Urothelium cell line (cell line): ENCODE measurements at regions not wholly inside any gene's neighbourhood (a gene's known extent, or its start where the extent isn't known, plus 50 kb on each side); places are given as distances from the start of the nearest gene placed in this dataset.

Source experiments
- DNase-seq: peaks from one replicate; pipeline ENCODE4 v3.0.0; 2011; ENCODE audit warnings: low spot score, mixed read lengths
- FAIRE-seq: peaks from 2 replicates; lab custom pipeline; 2011; peaks lifted over from hg19 to GRCh38; lab: Jason Lieb, UNC

DNA sequence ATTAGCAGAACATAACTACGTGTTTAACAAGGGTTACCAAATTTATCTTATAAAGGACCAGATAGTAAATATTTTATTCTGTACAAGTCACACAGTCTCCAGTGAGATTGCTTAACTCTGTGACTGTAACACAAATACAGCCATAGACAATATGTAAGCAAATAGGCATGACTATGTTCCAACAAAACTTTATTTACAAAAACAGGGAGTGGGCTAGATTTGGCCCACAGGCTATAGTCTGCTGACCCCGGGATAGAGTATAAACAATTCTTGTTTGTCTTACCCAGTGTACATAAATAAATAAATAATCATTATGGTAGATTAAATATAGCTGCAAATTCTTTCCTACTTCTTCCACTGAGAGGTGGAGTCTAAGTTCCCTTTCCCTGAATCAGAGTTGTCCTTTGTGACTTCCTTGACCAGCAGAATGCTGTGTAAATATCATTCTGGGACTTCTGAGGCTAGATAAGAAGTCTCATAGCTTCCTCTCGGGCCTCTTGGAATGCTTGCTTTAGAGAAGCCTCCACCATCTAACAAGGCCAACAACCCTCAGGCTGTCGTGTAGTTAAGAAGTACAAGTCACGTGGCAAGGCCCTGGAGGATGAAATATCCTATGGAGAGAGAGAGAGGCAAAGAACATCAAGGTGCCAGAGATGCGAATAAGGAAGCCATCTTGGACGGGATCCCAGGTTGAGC is 59.1 kb upstream of the TMEM244 start:
- no peak for DNase-seq
- FAIRE-seq = no peak

DNA sequence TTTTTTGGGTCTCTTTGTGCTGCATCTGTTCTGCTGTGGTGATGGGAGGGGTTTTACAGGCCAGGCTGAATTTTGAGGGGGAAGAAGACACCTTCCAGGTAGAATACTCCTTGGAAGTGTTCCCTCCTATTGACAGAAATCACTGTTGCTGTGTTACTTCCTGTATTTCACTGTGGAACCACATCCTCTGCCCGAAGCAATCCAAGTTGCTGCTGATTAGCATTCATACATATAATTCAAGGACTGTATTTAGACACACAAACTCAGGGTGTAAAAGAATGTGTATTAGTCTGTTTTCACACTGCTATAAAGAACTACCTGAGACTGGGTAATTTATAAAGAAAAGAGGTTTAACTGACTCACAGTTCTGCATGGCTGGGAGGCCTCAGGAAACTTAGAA is 50.6 kb upstream of the TMEM244 start:
- no peak for DNase-seq
- no peak for FAIRE-seq
